ENCODE measurements at regions not wholly inside any gene's neighbourhood (a gene's known extent, or its start where the extent isn't known, plus 50 kb on each side); places are given as distances from the start of the nearest gene placed in this dataset.

DNA sequence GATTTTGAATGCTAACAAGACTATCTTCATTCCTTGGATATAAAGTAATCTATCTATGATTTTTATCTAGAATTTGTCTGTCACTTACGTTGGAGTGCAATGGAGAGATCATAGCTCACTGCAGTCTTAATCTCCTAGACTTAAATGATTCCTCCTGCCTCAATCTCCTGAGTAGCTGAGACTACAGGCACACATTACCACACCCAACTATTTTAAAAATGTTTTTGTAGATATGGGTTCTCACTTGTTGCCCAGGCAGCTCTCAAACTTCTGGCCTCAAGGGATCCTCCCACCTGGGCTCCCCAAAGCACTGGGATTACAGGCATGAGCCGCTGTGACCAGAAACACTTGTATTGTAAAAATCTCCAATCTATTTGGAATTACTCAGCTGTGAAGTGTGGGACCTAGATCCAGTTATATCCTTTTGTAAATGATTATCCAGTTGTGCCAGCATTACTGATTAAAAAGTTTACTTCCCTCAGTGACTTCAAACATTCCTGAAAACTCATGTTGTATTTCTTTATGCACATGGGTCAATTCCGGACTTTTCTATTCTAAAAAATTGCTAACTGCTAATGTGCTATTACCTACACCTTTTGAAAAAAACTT lies 1793.8 kb upstream of the WWC1 start:
- intact Hi-C loops (cut with micrococcal nuclease): no loop called here
- H4K20me1 ChIP-seq (ENCODE audit: insufficient read depth, low read length): no peaks in the 10 kb centered on the region
- no CpG with 5 or more reads among the region's 3 CpGs for whole genome bisulfite sequencing (ENCODE audit: insufficient coverage)
- no peaks in the 10 kb centered on the region for H3K4me1 ChIP-seq (ENCODE audit: control insufficient read depth in 1 of 2, insufficient read depth in 2 of 2, low read length in 2 of 2)
- no peaks in the 10 kb centered on the region for H3K79me2 ChIP-seq (ENCODE audit: insufficient read depth, low read length)
- peaks cover 2 to 8% of the 10 kb centered on the region in 2 donors for H3K9me3 ChIP-seq (replicated peaks in 1 of 2; ENCODE audit: control insufficient read depth in 1 of 2, insufficient read depth in 1 of 2, low read length in 2 of 2)
- DNase-seq: no peak
- no peak overlapping the region for H3K4me2 ChIP-seq (replicated peaks; ENCODE audit: extremely low read depth, low read length, poor library complexity, severe bottlenecking)
- peaks cover 0 to 2% (median 0%) of the 10 kb centered on the region in 3 donors for H3K27me3 Mint-ChIP-seq (ENCODE audit: low read depth in 3 of 3)
- H2AFZ ChIP-seq (ENCODE audit: insufficient read depth, low read depth, low read length, poor library complexity, severe bottlenecking): no peak overlapping the region
- no peak overlapping the region for H3K27ac ChIP-seq (ENCODE audit: low read depth in 1 of 2, low read length in 2 of 2)
- no peaks in the 10 kb centered on the region for H3K4me1 Mint-ChIP-seq
- TF ChIP-seq CTCF (IDR thresholded peaks at IDR 0.05): no peak
- no peaks in the 10 kb centered on the region for H3K36me3 ChIP-seq (replicated peaks in 1 of 2; ENCODE audit: control insufficient read depth in 1 of 2, insufficient read depth in 2 of 2, low read length in 2 of 2)
- peaks cover 0 to 6% (median 4%) of the 10 kb centered on the region in 7 donors for H3K9me3 Mint-ChIP-seq
- H3K27me3 ChIP-seq (ENCODE audit: control insufficient read depth in 2 of 2, insufficient read depth in 2 of 2, low read length in 2 of 2): no peaks in the 10 kb centered on the region
- no peak overlapping the region for H3K9ac ChIP-seq (ENCODE audit: insufficient read depth, low read length, poor library complexity, severe bottlenecking)
- no peak overlapping the region for H3K4me3 Mint-ChIP-seq
- no peak overlapping the region for H3K4me3 ChIP-seq (replicated peaks in 1 of 3; ENCODE audit: low read depth in 2 of 3, low read length in 3 of 3)
- H3K27ac Mint-ChIP-seq: no peak overlapping the region
- H3K36me3 Mint-ChIP-seq: no peaks in the 10 kb centered on the region

DNA sequence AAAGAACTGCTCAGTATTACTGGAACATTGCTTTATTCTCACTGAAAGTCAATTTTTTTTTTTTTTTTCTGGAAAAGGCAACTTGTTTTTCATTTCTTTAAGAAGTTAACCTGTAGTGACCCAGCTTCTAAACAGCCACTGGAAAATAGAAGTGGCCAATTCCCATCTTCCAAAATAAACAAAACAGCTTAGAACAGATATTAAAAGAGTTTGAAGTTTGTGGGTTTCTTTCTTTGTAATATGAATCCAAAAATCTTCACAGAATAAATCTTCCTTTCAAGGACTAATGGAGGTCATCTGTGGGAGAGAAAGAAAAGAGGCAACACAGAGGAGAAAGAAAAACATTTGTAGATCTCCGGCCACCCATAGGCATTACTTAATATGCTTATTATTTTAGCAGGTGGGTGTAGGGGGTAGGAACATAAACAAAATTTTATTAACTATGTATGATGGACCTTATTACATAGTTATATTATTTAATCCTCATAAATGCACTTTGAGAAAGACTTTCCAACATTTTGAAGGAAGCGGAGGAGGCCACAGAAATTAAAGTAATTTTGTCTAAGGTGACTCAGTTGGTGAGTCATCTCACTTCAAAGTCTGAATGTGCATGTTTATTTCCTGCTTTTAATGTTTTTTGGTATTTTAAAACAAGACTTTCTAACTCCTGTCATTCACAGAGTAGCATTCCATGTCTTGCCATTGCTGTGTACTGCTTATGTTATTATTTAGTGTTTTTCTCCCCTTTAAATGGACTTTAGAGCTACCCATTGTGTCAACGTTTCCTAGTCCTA lies 1791.8 kb upstream of the WWC1 start:
- no peak overlapping the region for H3K4me3 ChIP-seq (replicated peaks in 1 of 3; ENCODE audit: low read depth in 2 of 3, low read length in 3 of 3)
- WGBS (ENCODE audit: insufficient coverage): no CpG with 5 or more reads among the region's 3 CpGs
- TF ChIP-seq CTCF (IDR thresholded peaks at IDR 0.05): no peak

More for the DNA sequence above, 1791.8 kb upstream of the WWC1 start:
- Mint-ChIP-seq H3K36me3 (no peaks in the 10 kb centered on the region), H3K9me3 (peaks cover 0 to 6% (median 3%) of the 10 kb centered on the region in 7 donors), H3K27me3 (ENCODE audit: low read depth in 3 of 3) (peaks cover 0 to 2% (median 0%) of the 10 kb centered on the region in 3 donors), H3K4me1 (no peaks in the 10 kb centered on the region), H3K4me3 (no peak overlapping the region), H3K27ac (no peak overlapping the region)
- Histone ChIP-seq H3K36me3 (replicated peaks in 1 of 2; ENCODE audit: control insufficient read depth in 1 of 2, insufficient read depth in 2 of 2, low read length in 2 of 2) (no peaks in the 10 kb centered on the region), H3K9ac (ENCODE audit: insufficient read depth, low read length, poor library complexity, severe bottlenecking) (no peak overlapping the region), H3K9me3 (replicated peaks in 1 of 2; ENCODE audit: control insufficient read depth in 1 of 2, insufficient read depth in 1 of 2, low read length in 2 of 2) (peaks cover 0 to 8% of the 10 kb centered on the region in 2 donors), H3K79me2 (ENCODE audit: insufficient read depth, low read length) (no peaks in the 10 kb centered on the region), H4K20me1 (ENCODE audit: insufficient read depth, low read length) (no peaks in the 10 kb centered on the region), H3K4me2 (replicated peaks; ENCODE audit: extremely low read depth, low read length, poor library complexity, severe bottlenecking) (no peak overlapping the region), H2AFZ (ENCODE audit: insufficient read depth, low read depth, low read length, poor library complexity, severe bottlenecking) (no peak overlapping the region), H3K27me3 (ENCODE audit: control insufficient read depth in 2 of 2, insufficient read depth in 2 of 2, low read length in 2 of 2) (no peaks in the 10 kb centered on the region), H3K4me1 (ENCODE audit: control insufficient read depth in 1 of 2, insufficient read depth in 2 of 2, low read length in 2 of 2) (no peaks in the 10 kb centered on the region), H3K27ac (ENCODE audit: low read depth in 1 of 2, low read length in 2 of 2) (no peak overlapping the region)
- DNase-seq: no peak
- intact Hi-C loops (cut with micrococcal nuclease): no loop called here

Data from CD14-positive monocyte (primary cell).